GM12872 (cell line): ENCODE measurements at regions not wholly inside any gene's neighbourhood (a gene's known extent, or its start where the extent isn't known, plus 50 kb on each side); places are given as distances from the start of the nearest gene placed in this dataset.

Source experiments
- TF ChIP-seq, protein P1 (sequence below): IDR thresholded peaks from 3 replicates; pipeline ENCODE4 v1.5.1; 2011; ENCODE audit warnings: low read depth, mild to moderate bottlenecking, low read length, moderate library complexity; ENCODE audit not compliant: insufficient read depth

- TF ChIP-seq, protein P1, sequence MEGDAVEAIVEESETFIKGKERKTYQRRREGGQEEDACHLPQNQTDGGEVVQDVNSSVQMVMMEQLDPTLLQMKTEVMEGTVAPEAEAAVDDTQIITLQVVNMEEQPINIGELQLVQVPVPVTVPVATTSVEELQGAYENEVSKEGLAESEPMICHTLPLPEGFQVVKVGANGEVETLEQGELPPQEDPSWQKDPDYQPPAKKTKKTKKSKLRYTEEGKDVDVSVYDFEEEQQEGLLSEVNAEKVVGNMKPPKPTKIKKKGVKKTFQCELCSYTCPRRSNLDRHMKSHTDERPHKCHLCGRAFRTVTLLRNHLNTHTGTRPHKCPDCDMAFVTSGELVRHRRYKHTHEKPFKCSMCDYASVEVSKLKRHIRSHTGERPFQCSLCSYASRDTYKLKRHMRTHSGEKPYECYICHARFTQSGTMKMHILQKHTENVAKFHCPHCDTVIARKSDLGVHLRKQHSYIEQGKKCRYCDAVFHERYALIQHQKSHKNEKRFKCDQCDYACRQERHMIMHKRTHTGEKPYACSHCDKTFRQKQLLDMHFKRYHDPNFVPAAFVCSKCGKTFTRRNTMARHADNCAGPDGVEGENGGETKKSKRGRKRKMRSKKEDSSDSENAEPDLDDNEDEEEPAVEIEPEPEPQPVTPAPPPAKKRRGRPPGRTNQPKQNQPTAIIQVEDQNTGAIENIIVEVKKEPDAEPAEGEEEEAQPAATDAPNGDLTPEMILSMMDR, result no peak
Observed at GRCh38 chr2:139465789-139466188, 685.6 kb upstream of the NXPH2 start.

- TF ChIP-seq, protein P1, result no peak
Observed at GRCh38 chr2:139457873-139458272, 677.7 kb upstream of the NXPH2 start.

DNA sequence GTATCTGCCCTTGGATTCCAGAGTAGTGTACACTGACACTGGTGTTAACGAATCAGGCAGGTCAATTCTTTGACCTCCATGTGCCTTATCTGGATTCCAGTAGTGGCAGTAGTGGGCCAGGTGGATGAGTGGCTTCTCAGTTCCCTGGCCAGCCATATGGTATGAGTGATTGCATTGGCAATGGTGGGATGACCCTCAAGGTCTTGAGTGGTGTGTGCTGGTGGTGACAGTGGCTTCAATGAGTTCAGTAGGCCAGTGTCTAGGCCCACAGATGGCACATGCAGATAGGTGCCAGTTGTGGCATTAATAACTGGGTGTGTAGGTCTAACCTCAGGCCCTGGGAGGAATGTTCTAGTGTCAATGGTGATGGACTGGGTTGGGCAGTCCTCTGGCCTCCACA is 674.1 kb upstream of the NXPH2 start:
- TF ChIP-seq, protein P1, result no peak

DNA sequence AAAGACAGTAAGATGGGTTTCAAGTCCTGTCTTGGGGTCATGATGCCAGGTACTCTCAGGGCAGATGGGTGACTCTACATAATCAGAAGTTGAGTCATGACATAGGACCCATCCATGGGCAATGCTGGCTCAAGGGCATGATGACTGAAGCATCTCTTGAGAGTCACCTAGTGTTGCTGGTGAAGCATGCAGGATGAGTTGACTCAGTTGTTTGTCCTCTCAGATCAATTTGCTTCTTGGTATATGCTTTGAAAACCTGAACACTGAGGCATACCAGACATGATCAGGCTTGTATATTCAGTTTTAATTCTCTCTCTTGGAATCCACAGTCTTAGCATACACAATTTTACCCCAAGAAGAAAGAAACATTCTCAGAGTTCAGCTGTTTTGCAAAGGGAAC is 658.9 kb upstream of the NXPH2 start:
- TF ChIP-seq, protein P1, result no peak

GRCh38 chr2:139438478-139438877 is 658.3 kb upstream of the NXPH2 start:
- TF ChIP-seq, protein P1, result no peak

GRCh38 chr2:139427164-139427563 is 647.0 kb upstream of the NXPH2 start:
- TF ChIP-seq, protein P1, result no peak

DNA sequence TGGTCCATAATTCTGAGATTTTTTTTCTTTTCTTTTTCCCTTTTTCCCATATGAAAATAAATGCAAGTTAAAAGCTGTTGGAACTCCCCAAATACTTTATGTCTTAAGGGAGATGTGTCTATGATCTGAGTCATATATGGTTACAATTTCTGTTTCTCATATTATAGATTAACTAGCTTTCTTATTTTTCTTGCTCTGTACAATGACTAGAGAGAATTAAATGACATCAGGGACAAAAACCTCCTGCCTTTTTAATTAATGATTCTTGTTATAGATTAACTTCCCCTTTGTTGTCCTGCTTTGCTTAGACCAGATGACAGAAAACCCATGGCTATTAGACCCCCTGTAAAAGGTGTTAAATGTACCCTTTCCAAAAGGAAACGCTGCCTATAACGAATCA is 643.9 kb upstream of the NXPH2 start:
- TF ChIP-seq, protein P1, result no peak

DNA sequence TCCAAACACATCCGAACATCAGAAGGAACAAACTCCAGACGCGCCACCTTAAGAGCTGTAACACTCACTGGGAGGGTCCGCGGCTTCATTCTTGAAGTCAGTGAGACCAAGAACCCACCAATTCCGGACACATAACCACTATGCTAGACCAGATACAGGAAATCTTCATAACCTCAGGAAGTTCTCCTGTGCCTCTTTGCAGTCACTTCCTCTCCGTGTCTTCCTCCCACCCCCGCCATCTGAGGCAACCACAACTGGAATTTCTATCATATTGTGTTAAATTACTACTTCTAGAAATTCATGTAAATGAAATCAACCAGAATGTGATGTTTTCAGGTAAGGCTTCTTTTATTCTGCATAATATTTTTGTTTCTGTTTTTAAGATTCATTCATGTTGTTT is 631.0 kb upstream of the NXPH2 start:
- TF ChIP-seq, protein P1, result no peak
